ENCODE measurements at regions not wholly inside any gene's neighbourhood (a gene's known extent, or its start where the extent isn't known, plus 50 kb on each side); places are given as distances from the start of the nearest gene placed in this dataset.
A peak's percentile ranks its signal among the peaks of the same experiment; 100 is the strongest.

GRCh38 chr3:22942981-22943380 lies 260.1 kb upstream of the UBE2E2 start:
- DNase-seq (ENCODE audit: low read depth, low spot score): no peak
- Histone ChIP-seq H3K9ac (ENCODE audit: insufficient read length) (no peak overlapping the region), H3K36me3 (ENCODE audit: insufficient read depth, low read length) (no peaks in the 10 kb centered on the region), H3K27ac (no peak overlapping the region), H3K4me3 (no peak overlapping the region), H3K9me3 (ENCODE audit: low read depth, low read length) (no peaks in the 10 kb centered on the region)
- TF ChIP-seq EZH2 (IDR thresholded peaks at IDR 0.05) (no peak), POLR2AphosphoS5 (IDR thresholded peaks at IDR 0.05; ENCODE audit: borderline replicate concordance, low read depth, low read length) (no peak), FOXP2 (optimal IDR thresholded peaks at IDR 0.05; ENCODE audit: control extremely low read depth, extremely low read length, insufficient read depth) (no peak)

DNA sequence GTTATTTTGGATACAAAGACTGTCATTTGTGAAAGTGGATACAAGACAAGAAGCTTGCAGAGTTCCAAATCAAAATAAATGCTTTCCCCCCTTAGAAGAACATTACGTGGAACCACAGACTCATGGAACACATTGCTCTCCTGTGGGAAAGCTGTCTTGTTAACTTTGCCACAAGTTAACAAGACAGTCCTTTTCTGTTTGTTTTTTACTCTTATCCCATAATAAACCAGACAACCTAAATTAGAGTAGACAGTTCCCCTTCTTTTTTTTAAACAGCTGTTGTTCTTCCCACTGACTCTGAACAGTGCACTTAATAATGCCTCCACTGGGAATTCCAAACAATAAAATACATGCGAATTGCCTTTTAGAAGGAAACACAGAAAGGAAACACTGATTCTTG lies 255.3 kb upstream of the UBE2E2 start:
- DNase-seq (ENCODE audit: low read depth, low spot score): no peak

GRCh38 chr3:22951910-22952309 lies 251.2 kb upstream of the UBE2E2 start:
- DNase-seq (ENCODE audit: low read depth, low spot score): no peak
- no peaks in the 10 kb centered on the region for H3K9me3 ChIP-seq (ENCODE audit: low read depth, low read length)
- H3K27ac ChIP-seq: no peak overlapping the region
- no peak for TF ChIP-seq POLR2AphosphoS5 (IDR thresholded peaks at IDR 0.05; ENCODE audit: borderline replicate concordance, low read depth, low read length)
- H3K9ac ChIP-seq (ENCODE audit: insufficient read length): no peak overlapping the region
- no peak overlapping the region for H3K4me3 ChIP-seq
- no peaks in the 10 kb centered on the region for H3K36me3 ChIP-seq (ENCODE audit: insufficient read depth, low read length)

More for the DNA sequence above, 255.3 kb upstream of the UBE2E2 start:
- Histone ChIP-seq H3K9me3 (ENCODE audit: low read depth, low read length) (no peaks in the 10 kb centered on the region), H3K4me3 (no peak overlapping the region), H3K36me3 (ENCODE audit: insufficient read depth, low read length) (no peaks in the 10 kb centered on the region), H3K9ac (ENCODE audit: insufficient read length) (no peak overlapping the region), H3K27ac (no peak overlapping the region)
- TF ChIP-seq FOXP2 (optimal IDR thresholded peaks at IDR 0.05; ENCODE audit: control extremely low read depth, extremely low read length, insufficient read depth) (no peak), POLR2AphosphoS5 (IDR thresholded peaks at IDR 0.05; ENCODE audit: borderline replicate concordance, low read depth, low read length) (no peak), EZH2 (IDR thresholded peaks at IDR 0.05) (no peak)

- TF ChIP-seq FOXP2 (optimal IDR thresholded peaks at IDR 0.05; ENCODE audit: control extremely low read depth, extremely low read length, insufficient read depth): no peak
- no peak for TF ChIP-seq POLR2AphosphoS5 (IDR thresholded peaks at IDR 0.05; ENCODE audit: borderline replicate concordance, low read depth, low read length)
- TF ChIP-seq EZH2 (IDR thresholded peaks at IDR 0.05): no peak
- no peak for DNase-seq (ENCODE audit: low read depth, low spot score)
- H3K27ac ChIP-seq: no peak overlapping the region
These were observed 250.3 kb upstream of the UBE2E2 start for GRCh38 chr3:22952860-22953259.

DNA sequence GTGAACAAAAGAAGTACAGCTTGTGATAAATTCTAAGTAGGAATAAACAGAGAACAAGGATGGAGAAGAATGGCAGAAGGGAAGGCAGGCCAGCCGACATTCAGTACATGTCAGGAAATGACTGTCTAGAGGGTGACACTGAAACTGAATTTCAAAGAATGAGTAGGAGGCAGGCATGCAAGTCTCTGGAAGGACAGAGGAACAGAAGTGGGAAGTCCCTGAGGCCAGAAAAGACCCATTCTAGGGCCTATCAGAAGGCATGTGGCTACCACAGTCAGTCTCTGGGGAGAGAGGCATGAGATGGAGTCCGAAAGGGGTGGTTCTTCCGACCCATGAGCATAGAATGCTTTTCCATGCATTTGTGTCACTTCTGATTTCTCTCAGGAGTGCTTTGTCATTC lies 243.5 kb upstream of the UBE2E2 start:
- no peak overlapping the region for H3K4me3 ChIP-seq
- H3K9ac ChIP-seq (ENCODE audit: insufficient read length): no peak overlapping the region
- no peaks in the 10 kb centered on the region for H3K9me3 ChIP-seq (ENCODE audit: low read depth, low read length)
- no peaks in the 10 kb centered on the region for H3K36me3 ChIP-seq (ENCODE audit: insufficient read depth, low read length)
- no peak for DNase-seq (ENCODE audit: low read depth, low spot score)
- H3K27ac ChIP-seq: no peak overlapping the region
- TF ChIP-seq EZH2 (IDR thresholded peaks at IDR 0.05): no peak
- TF ChIP-seq FOXP2 (optimal IDR thresholded peaks at IDR 0.05; ENCODE audit: control extremely low read depth, extremely low read length, insufficient read depth): no peak
- TF ChIP-seq POLR2AphosphoS5 (IDR thresholded peaks at IDR 0.05; ENCODE audit: borderline replicate concordance, low read depth, low read length): no peak

More at GRCh38 chr3:22952860-22953259, 250.3 kb upstream of the UBE2E2 start:
- H3K36me3 ChIP-seq (ENCODE audit: insufficient read depth, low read length): no peaks in the 10 kb centered on the region
- no peaks in the 10 kb centered on the region for H3K9me3 ChIP-seq (ENCODE audit: low read depth, low read length)
- no peak overlapping the region for H3K9ac ChIP-seq (ENCODE audit: insufficient read length)
- H3K4me3 ChIP-seq: no peak overlapping the region

- no peak for TF ChIP-seq FOXP2 (optimal IDR thresholded peaks at IDR 0.05; ENCODE audit: control extremely low read depth, extremely low read length, insufficient read depth)
- no peak for TF ChIP-seq POLR2AphosphoS5 (IDR thresholded peaks at IDR 0.05; ENCODE audit: borderline replicate concordance, low read depth, low read length)
- TF ChIP-seq EZH2 (IDR thresholded peaks at IDR 0.05): no peak
- peak; percentile 16 for DNase-seq (ENCODE audit: low read depth, low spot score)
- no peak overlapping the region for H3K9ac ChIP-seq (ENCODE audit: insufficient read length)
These were observed 242.8 kb upstream of the UBE2E2 start for GRCh38 chr3:22960105-22960984.

GRCh38 chr3:22962244-22962643 lies 240.9 kb upstream of the UBE2E2 start:
- Histone ChIP-seq H3K27ac (no peak overlapping the region), H3K9ac (ENCODE audit: insufficient read length) (no peak overlapping the region), H3K4me3 (no peak overlapping the region), H3K36me3 (ENCODE audit: insufficient read depth, low read length) (no peaks in the 10 kb centered on the region), H3K9me3 (ENCODE audit: low read depth, low read length) (no peaks in the 10 kb centered on the region)
- no peak for DNase-seq (ENCODE audit: low read depth, low spot score)
- no peak for TF ChIP-seq FOXP2 (optimal IDR thresholded peaks at IDR 0.05; ENCODE audit: control extremely low read depth, extremely low read length, insufficient read depth)
- TF ChIP-seq EZH2 (IDR thresholded peaks at IDR 0.05): no peak
- TF ChIP-seq POLR2AphosphoS5 (IDR thresholded peaks at IDR 0.05; ENCODE audit: borderline replicate concordance, low read depth, low read length): no peak

More at GRCh38 chr3:22960105-22960984, 242.8 kb upstream of the UBE2E2 start:
- H3K4me3 ChIP-seq: peak overlapping the region; percentile 45; the same call in 1 of the 2 replicates
- H3K9me3 ChIP-seq (ENCODE audit: low read depth, low read length): no peaks in the 10 kb centered on the region
- H3K27ac ChIP-seq: no peak overlapping the region
- H3K36me3 ChIP-seq (ENCODE audit: insufficient read depth, low read length): no peaks in the 10 kb centered on the region

- Histone ChIP-seq H3K4me3 (no peak overlapping the region), H3K9ac (ENCODE audit: insufficient read length) (no peak overlapping the region), H3K36me3 (ENCODE audit: insufficient read depth, low read length) (no peaks in the 10 kb centered on the region), H3K9me3 (ENCODE audit: low read depth, low read length) (no peaks in the 10 kb centered on the region), H3K27ac (no peak overlapping the region)
- DNase-seq (ENCODE audit: low read depth, low spot score): no peak
- TF ChIP-seq POLR2AphosphoS5 (IDR thresholded peaks at IDR 0.05; ENCODE audit: borderline replicate concordance, low read depth, low read length) (no peak), FOXP2 (optimal IDR thresholded peaks at IDR 0.05; ENCODE audit: control extremely low read depth, extremely low read length, insufficient read depth) (no peak), EZH2 (IDR thresholded peaks at IDR 0.05) (no peak)
These were observed 236.8 kb upstream of the UBE2E2 start for GRCh38 chr3:22966349-22966748.

All from SK-N-MC (cell line).